Loucy (cell line): ENCODE measurements at regions not wholly inside any gene's neighbourhood (a gene's known extent, or its start where the extent isn't known, plus 50 kb on each side); places are given as distances from the start of the nearest gene placed in this dataset.

Experiments
- EZH2phosphoT487 ChIP-seq: fragments of 200-600 bp; IDR thresholded peaks from 2 replicates; pipeline ENCODE4 v1.6.1; 2018; ENCODE audit warnings: antibody characterized with exemption, mild to moderate bottlenecking, moderate library complexity, borderline replicate concordance
- TF ChIP-seq, protein P1 (sequence below): fragments of 200-600 bp; sonication (generic); conservative IDR thresholded peaks from 2 replicates; pipeline ENCODE4 v1.5.1; 2014; ENCODE audit warnings: mild to moderate bottlenecking, antibody characterized with exemption, low read length

DNA sequence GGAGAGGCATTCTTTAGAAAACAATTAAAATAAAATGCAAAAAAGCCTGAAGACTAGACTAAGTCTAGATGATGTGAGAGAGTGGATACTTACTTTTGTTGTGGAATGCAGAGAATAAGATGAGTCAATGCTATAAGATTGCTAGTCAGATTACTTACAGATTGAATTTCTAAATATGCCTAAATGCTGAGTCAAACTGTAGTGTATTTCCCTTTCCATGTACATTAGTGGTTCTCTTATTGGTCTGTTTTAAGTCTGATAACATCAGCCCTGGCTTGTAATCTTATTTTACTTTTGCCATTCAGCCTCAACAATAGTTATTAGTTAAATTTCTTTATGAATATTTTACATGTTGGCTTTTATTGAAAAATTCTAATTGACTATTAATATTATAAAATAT lies 702.7 kb downstream of the SOCS6 start:
- TF ChIP-seq, protein P1, sequence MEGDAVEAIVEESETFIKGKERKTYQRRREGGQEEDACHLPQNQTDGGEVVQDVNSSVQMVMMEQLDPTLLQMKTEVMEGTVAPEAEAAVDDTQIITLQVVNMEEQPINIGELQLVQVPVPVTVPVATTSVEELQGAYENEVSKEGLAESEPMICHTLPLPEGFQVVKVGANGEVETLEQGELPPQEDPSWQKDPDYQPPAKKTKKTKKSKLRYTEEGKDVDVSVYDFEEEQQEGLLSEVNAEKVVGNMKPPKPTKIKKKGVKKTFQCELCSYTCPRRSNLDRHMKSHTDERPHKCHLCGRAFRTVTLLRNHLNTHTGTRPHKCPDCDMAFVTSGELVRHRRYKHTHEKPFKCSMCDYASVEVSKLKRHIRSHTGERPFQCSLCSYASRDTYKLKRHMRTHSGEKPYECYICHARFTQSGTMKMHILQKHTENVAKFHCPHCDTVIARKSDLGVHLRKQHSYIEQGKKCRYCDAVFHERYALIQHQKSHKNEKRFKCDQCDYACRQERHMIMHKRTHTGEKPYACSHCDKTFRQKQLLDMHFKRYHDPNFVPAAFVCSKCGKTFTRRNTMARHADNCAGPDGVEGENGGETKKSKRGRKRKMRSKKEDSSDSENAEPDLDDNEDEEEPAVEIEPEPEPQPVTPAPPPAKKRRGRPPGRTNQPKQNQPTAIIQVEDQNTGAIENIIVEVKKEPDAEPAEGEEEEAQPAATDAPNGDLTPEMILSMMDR: no peak
- no peak for TF ChIP-seq EZH2phosphoT487
